ENCODE measurements at regions not wholly inside any gene's neighbourhood (a gene's known extent, or its start where the extent isn't known, plus 50 kb on each side); places are given as distances from the start of the nearest gene placed in this dataset.

DNA sequence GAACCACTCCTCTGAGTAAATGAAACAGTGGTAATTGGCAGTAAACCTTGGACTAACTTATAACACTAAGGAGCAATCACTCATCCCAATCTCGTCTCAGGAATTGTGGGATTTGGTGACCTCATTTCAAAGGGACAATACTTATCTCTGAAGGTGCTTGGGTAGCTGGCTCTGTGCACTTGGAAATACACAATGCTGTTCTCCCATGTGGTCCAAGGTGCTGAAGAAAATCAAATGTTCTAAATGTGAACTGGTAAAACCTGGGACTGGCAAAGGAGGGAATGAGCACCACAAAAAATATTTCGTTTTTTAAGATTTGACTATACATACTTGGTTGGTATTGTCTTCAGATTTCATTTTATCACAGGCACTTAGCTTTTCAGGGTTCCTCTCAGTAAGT, 1193.0 kb downstream of the SORCS1 start:
- no peak for TF ChIP-seq POLR2A (IDR thresholded peaks at IDR 0.05)
- TF ChIP-seq, protein P1, sequence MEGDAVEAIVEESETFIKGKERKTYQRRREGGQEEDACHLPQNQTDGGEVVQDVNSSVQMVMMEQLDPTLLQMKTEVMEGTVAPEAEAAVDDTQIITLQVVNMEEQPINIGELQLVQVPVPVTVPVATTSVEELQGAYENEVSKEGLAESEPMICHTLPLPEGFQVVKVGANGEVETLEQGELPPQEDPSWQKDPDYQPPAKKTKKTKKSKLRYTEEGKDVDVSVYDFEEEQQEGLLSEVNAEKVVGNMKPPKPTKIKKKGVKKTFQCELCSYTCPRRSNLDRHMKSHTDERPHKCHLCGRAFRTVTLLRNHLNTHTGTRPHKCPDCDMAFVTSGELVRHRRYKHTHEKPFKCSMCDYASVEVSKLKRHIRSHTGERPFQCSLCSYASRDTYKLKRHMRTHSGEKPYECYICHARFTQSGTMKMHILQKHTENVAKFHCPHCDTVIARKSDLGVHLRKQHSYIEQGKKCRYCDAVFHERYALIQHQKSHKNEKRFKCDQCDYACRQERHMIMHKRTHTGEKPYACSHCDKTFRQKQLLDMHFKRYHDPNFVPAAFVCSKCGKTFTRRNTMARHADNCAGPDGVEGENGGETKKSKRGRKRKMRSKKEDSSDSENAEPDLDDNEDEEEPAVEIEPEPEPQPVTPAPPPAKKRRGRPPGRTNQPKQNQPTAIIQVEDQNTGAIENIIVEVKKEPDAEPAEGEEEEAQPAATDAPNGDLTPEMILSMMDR (IDR thresholded peaks at IDR 0.05), result no peak
